Activated CD8-positive, alpha-beta T cell treated with anti-CD3 and anti-CD28 coated beads, Interleukin-2, amount 10 ng/mL, durations not matched to agents 7 days and 5 days (primary cell): ENCODE measurements at regions not wholly inside any gene's neighbourhood (a gene's known extent, or its start where the extent isn't known, plus 50 kb on each side); places are given as distances from the start of the nearest gene placed in this dataset.

Experiments used
- ATAC-seq: fragments of 150-1000 bp; cut with Tn5 transposase; one replicate; pipeline ENCODE4 v1.10.0; 2021; ENCODE audit warnings: moderate library complexity
- CTCF ChIA-PET: fragments of 350-600 bp; sonication (Branson Sonifier 250); formaldehyde crosslinking; loops from one replicate; lab custom pipeline; 2021; ENCODE audit warnings: antibody characterized with exemption; lab: Charles Lee
- POLR2A ChIA-PET: fragments of 350-600 bp; sonication (Branson Sonifier 250); formaldehyde crosslinking; loops from one replicate; lab custom pipeline; 2021; ENCODE audit warnings: antibody characterized with exemption; lab: Charles Lee
- DNase-seq: peaks from one replicate; pipeline ENCODE4 v3.0.0-alpha.2; 2020
- H3K27ac Mint-ChIP-seq: one replicate; pipeline ENCODE4 v1.8.0; 2021; ENCODE audit warnings: mild to moderate bottlenecking, mixed read lengths
- H3K27me3 Mint-ChIP-seq: one replicate; pipeline ENCODE4 v1.8.0; 2021; ENCODE audit warnings: low read depth, mixed read lengths
- H3K36me3 Mint-ChIP-seq: one replicate; pipeline ENCODE4 v1.8.0; 2021; ENCODE audit warnings: low read depth, mixed read lengths
- H3K4me1 Mint-ChIP-seq: one replicate; pipeline ENCODE4 v1.8.0; 2021; ENCODE audit warnings: low read depth, mixed read lengths
- H3K4me3 Mint-ChIP-seq: one replicate; pipeline ENCODE4 v1.8.0; 2021; ENCODE audit warnings: mild to moderate bottlenecking, mixed read lengths
- H3K9me3 Mint-ChIP-seq: one replicate; pipeline ENCODE4 v1.8.0; 2022; ENCODE audit warnings: mixed read lengths; ENCODE audit not compliant: insufficient read depth

- H3K4me1 Mint-ChIP-seq = no peaks in the 10 kb centered on the region
- H3K4me3 Mint-ChIP-seq = no peak overlapping the region
- no peaks in the 10 kb centered on the region for H3K36me3 Mint-ChIP-seq
- no peaks in the 10 kb centered on the region for H3K9me3 Mint-ChIP-seq
- H3K27me3 Mint-ChIP-seq = no peaks in the 10 kb centered on the region
- CTCF ChIA-PET = no interaction called here
- H3K27ac Mint-ChIP-seq = no peak overlapping the region
- ATAC-seq = no peak
- POLR2A ChIA-PET = no interaction called here
- no peak for DNase-seq
These were observed 585.5 kb downstream of the AJAP1 start for GRCh38 chr1:5239911-5240310.

- Mint-ChIP-seq H3K9me3 (no peaks in the 10 kb centered on the region), H3K36me3 (no peaks in the 10 kb centered on the region), H3K27ac (no peak overlapping the region), H3K27me3 (no peaks in the 10 kb centered on the region), H3K4me3 (no peak overlapping the region), H3K4me1 (no peaks in the 10 kb centered on the region)
- no peak for ATAC-seq
- POLR2A ChIA-PET = no interaction called here
- CTCF ChIA-PET = no interaction called here
- DNase-seq = no peak
These were observed 584.1 kb downstream of the AJAP1 start for GRCh38 chr1:5238351-5239130.

- ATAC-seq = no peak
- DNase-seq = no peak
- H3K4me1 Mint-ChIP-seq = no peaks in the 10 kb centered on the region
- POLR2A ChIA-PET = no interaction called here
- no peaks in the 10 kb centered on the region for H3K36me3 Mint-ChIP-seq
- H3K9me3 Mint-ChIP-seq = peaks cover 4% of the 10 kb centered on the region
- H3K27ac Mint-ChIP-seq = no peak overlapping the region
- H3K4me3 Mint-ChIP-seq = no peak overlapping the region
- CTCF ChIA-PET = no interaction called here
- peaks cover 2% of the 10 kb centered on the region for H3K27me3 Mint-ChIP-seq
These were observed 581.0 kb downstream of the AJAP1 start for GRCh38 chr1:5235355-5235899.

GRCh38 chr1:5232537-5232936 is 578.1 kb downstream of the AJAP1 start:
- Mint-ChIP-seq H3K27ac (no peak overlapping the region), H3K9me3 (peaks cover 4% of the 10 kb centered on the region), H3K4me3 (no peak overlapping the region), H3K36me3 (no peaks in the 10 kb centered on the region), H3K4me1 (no peaks in the 10 kb centered on the region), H3K27me3 (peaks cover 3% of the 10 kb centered on the region)
- ATAC-seq (no peak), DNase-seq (no peak)
- ChIA-PET CTCF (no interaction called here), POLR2A (no interaction called here)

GRCh38 chr1:5231541-5232315 is 577.3 kb downstream of the AJAP1 start:
- ChIA-PET POLR2A (no interaction called here), CTCF (no interaction called here)
- H3K36me3 Mint-ChIP-seq = no peaks in the 10 kb centered on the region
- no peak for ATAC-seq
- no peaks in the 10 kb centered on the region for H3K4me1 Mint-ChIP-seq
- H3K27ac Mint-ChIP-seq = no peak overlapping the region
- peaks cover 4% of the 10 kb centered on the region for H3K9me3 Mint-ChIP-seq
- no peak overlapping the region for H3K4me3 Mint-ChIP-seq
- peaks cover 3% of the 10 kb centered on the region for H3K27me3 Mint-ChIP-seq
- no peak for DNase-seq

- ATAC-seq (no peak), DNase-seq (no peak)
- H3K27me3 Mint-ChIP-seq = peaks cover 4% of the 10 kb centered on the region
- H3K4me1 Mint-ChIP-seq = no peaks in the 10 kb centered on the region
- H3K27ac Mint-ChIP-seq = no peak overlapping the region
- no peak overlapping the region for H3K4me3 Mint-ChIP-seq
- H3K36me3 Mint-ChIP-seq = no peaks in the 10 kb centered on the region
- POLR2A ChIA-PET = no interaction called here
- no peaks in the 10 kb centered on the region for H3K9me3 Mint-ChIP-seq
- CTCF ChIA-PET = no interaction called here
These were observed 572.7 kb downstream of the AJAP1 start for GRCh38 chr1:5227114-5227513.

GRCh38 chr1:5225707-5226704 is 571.6 kb downstream of the AJAP1 start:
- no peaks in the 10 kb centered on the region for H3K4me1 Mint-ChIP-seq
- ATAC-seq = no peak
- CTCF ChIA-PET = no interaction called here
- no peak overlapping the region for H3K27ac Mint-ChIP-seq
- no peaks in the 10 kb centered on the region for H3K36me3 Mint-ChIP-seq
- no peak for DNase-seq
- POLR2A ChIA-PET = interaction anchor here (0.6 kb wide), 1 partner anchor 915 kb away, joined by 3 read pairs; no protein-coding TSS in a partner anchor
- no peak overlapping the region for H3K4me3 Mint-ChIP-seq
- H3K27me3 Mint-ChIP-seq = peaks cover 4% of the 10 kb centered on the region
- no peaks in the 10 kb centered on the region for H3K9me3 Mint-ChIP-seq

GRCh38 chr1:5223206-5223605 is 568.8 kb downstream of the AJAP1 start:
- Mint-ChIP-seq H3K27ac (no peak overlapping the region), H3K4me3 (no peak overlapping the region), H3K4me1 (no peaks in the 10 kb centered on the region), H3K27me3 (peaks cover 2% of the 10 kb centered on the region), H3K36me3 (no peaks in the 10 kb centered on the region), H3K9me3 (no peaks in the 10 kb centered on the region)
- POLR2A ChIA-PET = no interaction called here
- ATAC-seq (no peak), DNase-seq (no peak)
- CTCF ChIA-PET = no interaction called here

GRCh38 chr1:5222626-5223025 is 568.2 kb downstream of the AJAP1 start:
- H3K4me3 Mint-ChIP-seq = no peak overlapping the region
- CTCF ChIA-PET = no interaction called here
- H3K4me1 Mint-ChIP-seq = no peaks in the 10 kb centered on the region

GRCh38 chr1:5221451-5221850 is 567.0 kb downstream of the AJAP1 start:
- Mint-ChIP-seq H3K27ac (no peak overlapping the region), H3K36me3 (no peaks in the 10 kb centered on the region), H3K9me3 (no peaks in the 10 kb centered on the region), H3K27me3 (peaks cover 2% of the 10 kb centered on the region), H3K4me3 (no peak overlapping the region), H3K4me1 (no peaks in the 10 kb centered on the region)
- DNase-seq (no peak), ATAC-seq (no peak)
- POLR2A ChIA-PET = no interaction called here
- CTCF ChIA-PET = no interaction called here

More at GRCh38 chr1:5222626-5223025, 568.2 kb downstream of the AJAP1 start:
- no peak for ATAC-seq
- Mint-ChIP-seq H3K9me3 (no peaks in the 10 kb centered on the region), H3K36me3 (no peaks in the 10 kb centered on the region), H3K27me3 (peaks cover 2% of the 10 kb centered on the region), H3K27ac (no peak overlapping the region)
- POLR2A ChIA-PET = no interaction called here
- no peak for DNase-seq

GRCh38 chr1:5220821-5221220 is 566.4 kb downstream of the AJAP1 start:
- no peak overlapping the region for H3K27ac Mint-ChIP-seq
- no peaks in the 10 kb centered on the region for H3K9me3 Mint-ChIP-seq
- H3K4me1 Mint-ChIP-seq = no peaks in the 10 kb centered on the region
- DNase-seq (no peak), ATAC-seq (no peak)
- ChIA-PET CTCF (no interaction called here), POLR2A (no interaction called here)
- H3K4me3 Mint-ChIP-seq = no peak overlapping the region
- no peaks in the 10 kb centered on the region for H3K36me3 Mint-ChIP-seq
- peaks cover 2% of the 10 kb centered on the region for H3K27me3 Mint-ChIP-seq
